ENCODE measurements at regions not wholly inside any gene's neighbourhood (a gene's known extent, or its start where the extent isn't known, plus 50 kb on each side); places are given as distances from the start of the nearest gene placed in this dataset.

GRCh38 chr9:15047028-15047551, 136.9 kb upstream of the FREM1 start:
- POLR2A ChIA-PET = no interaction called here
- DNase-seq = no peak
- 49% methylated on average over 5 of the region's 5 CpGs for WGBS (ENCODE audit: low lambda C conversion rate)
- Histone ChIP-seq H3K9me3 (no peaks in the 10 kb centered on the region), H3K4me3 (ENCODE audit: low read depth in 2 of 2, low read length in 1 of 2) (no peak overlapping the region), H3K79me2 (ENCODE audit: insufficient read depth) (no peaks in the 10 kb centered on the region), H3K27me3 (ENCODE audit: insufficient read depth) (no peaks in the 10 kb centered on the region; the same call in 1 of the 2 replicates), H2AFZ (ENCODE audit: low read depth) (no peak overlapping the region), H3K9ac (no peak overlapping the region), H3K27ac (ENCODE audit: low read depth in 2 of 2, low read length in 1 of 2) (no peak overlapping the region), H3K4me1 (ENCODE audit: control insufficient read depth in 1 of 2, insufficient read depth in 2 of 2, low read depth in 1 of 2, low read length in 1 of 2) (no peaks in the 10 kb centered on the region), H3K36me3 (replicated peaks in 1 of 2; ENCODE audit: control insufficient read depth in 1 of 2, insufficient read depth in 2 of 2, low read length in 1 of 2) (no peaks in the 10 kb centered on the region), H3F3A (replicated peaks; ENCODE audit: insufficient read depth) (no peaks in the 10 kb centered on the region), H4K20me1 (ENCODE audit: insufficient read depth) (no peaks in the 10 kb centered on the region), H3K4me2 (no peak overlapping the region), H3K9me2 (peaks cover 3% of the 10 kb centered on the region; the same call in 1 of the 2 replicates)
- CTCF ChIA-PET = no interaction called here
- TF ChIP-seq EZH2phosphoT487 (IDR thresholded peaks at IDR 0.05; ENCODE audit: borderline replicate concordance, low read depth) (no peak), SMC3 (IDR thresholded peaks at IDR 0.05; ENCODE audit: low read depth, low read length) (no peak), RCOR1 (IDR thresholded peaks at IDR 0.05; ENCODE audit: low read length) (no peak), TEAD4 (IDR thresholded peaks at IDR 0.05; ENCODE audit: borderline replicate concordance, insufficient read depth) (no peak), CTCF (IDR thresholded peaks at IDR 0.05) (no peak), ZBTB33 (IDR thresholded peaks at IDR 0.05; ENCODE audit: borderline replicate concordance, low read depth) (no peak), POLR2AphosphoS5 (IDR thresholded peaks at IDR 0.05; ENCODE audit: low read depth, low read length) (no peak), FOXJ3 (CRISPR knock-in tag; IDR thresholded peaks at IDR 0.05) (no peak), JUND (IDR thresholded peaks at IDR 0.05) (no peak), RFX5 (IDR thresholded peaks at IDR 0.05; ENCODE audit: low read length) (no peak), USF2 (IDR thresholded peaks at IDR 0.05; ENCODE audit: borderline replicate concordance, low read depth, low read length) (no peak), SIN3A (IDR thresholded peaks at IDR 0.05; ENCODE audit: borderline replicate concordance, low read depth, low read length) (no peak), FOSL2 (IDR thresholded peaks at IDR 0.05; ENCODE audit: borderline replicate concordance, low read depth) (no peak), FOXM1 (IDR thresholded peaks at IDR 0.05; ENCODE audit: low read depth) (no peak), CHD2 (IDR thresholded peaks at IDR 0.05; ENCODE audit: low read length, partially characterized antibody) (no peak), TAF1 (IDR thresholded peaks at IDR 0.05; ENCODE audit: borderline replicate concordance, low read depth, low read length) (no peak), YY1 (IDR thresholded peaks at IDR 0.05; ENCODE audit: low read depth) (no peak), GABPA (IDR thresholded peaks at IDR 0.05; ENCODE audit: low read depth) (no peak), NFIC (IDR thresholded peaks at IDR 0.05; ENCODE audit: borderline replicate concordance) (no peak), IRF3 (IDR thresholded peaks at IDR 0.05; ENCODE audit: low read depth, low read length) (no peak)

All from SK-N-SH (cell line).